K562 (cell line): ENCODE measurements at regions not wholly inside any gene's neighbourhood (a gene's known extent, or its start where the extent isn't known, plus 50 kb on each side); places are given as distances from the start of the nearest gene placed in this dataset.

Source experiments
- ATAC-seq: fragments of 200-7000 bp; cut with Tn5 transposase; 3 replicates; pipeline ENCODE4 v1.9.1; 2020; ENCODE audit warnings: moderate library complexity
- BruUV-seq: library from RNA; stranded (reverse); fragments of 400-500 nt; replicated peaks from 2 replicates; lab custom pipeline; 2021; lab: Mats Ljungman, UMichigan
- CTCF ChIA-PET: fragments of 300-600 bp; formaldehyde crosslinking; extraction: SDS; loops from one replicate; lab custom pipeline; 2021; ENCODE audit warnings: low intra/inter-chr PET ratio; lab: Yijun Ruan, JAX
- POLR2A ChIA-PET: fragments of 300-600, 350-650 bp; sonication (Branson Sonifier 250); formaldehyde crosslinking; extraction: SDS; loops from one replicate; lab custom pipeline; 2021; ENCODE audit warnings: antibody characterized with exemption, inconsistent platforms; lab: Yijun Ruan, JAX
- DNase-seq, 4 experiments: peaks; one replicate each; pipeline versions ENCODE4 v3.0.0 to v3.0.0-alpha.2; 2011 to 2018; ENCODE audit warnings: low spot score in 3 of 4, mixed read lengths in 3 of 4; ENCODE audit errors: extremely low read depth in 1 of 4
- FAIRE-seq: peaks from 2 replicates; lab custom pipeline; 2011; peaks lifted over from hg19 to GRCh38; lab: Jason Lieb, UNC
- H2AFZ ChIP-seq: 2 replicates; pipeline ENCODE4 v1.6.0; 2011; ENCODE audit warnings: low read depth, low read length, control low read depth, inconsistent platforms
- H3K27ac ChIP-seq: fragments of 200-600 bp; 3 replicates; pipeline ENCODE4 v1.8.0; 2011; ENCODE audit warnings: low read depth, mild to moderate bottlenecking, control low read depth, inconsistent platforms, low read length, moderate library complexity, mixed read lengths; ENCODE audit errors: extremely low read depth
- H3K27me3 ChIP-seq, 2 experiments: fragments of 300-600 bp in 1 of 2; 2 replicates in 1 of 2; 3 replicates in 1 of 2; pipeline versions ENCODE4 v1.6.0 to v1.8.0; 2011; ENCODE audit warnings: inconsistent platforms in 2 of 2, low read length in 2 of 2, mild to moderate bottlenecking in 1 of 2, mixed read lengths in 1 of 2, moderate library complexity in 1 of 2; ENCODE audit not compliant: control insufficient read depth in 2 of 2, insufficient read depth in 2 of 2
- H3K36me3 ChIP-seq: fragments of 300-600 bp; 3 replicates; pipeline ENCODE4 v1.8.0; 2011; ENCODE audit warnings: mild to moderate bottlenecking, low read length, inconsistent platforms; ENCODE audit not compliant: control insufficient read depth, insufficient read depth
- H3K4me1 ChIP-seq, 2 experiments: fragments of 200-600 bp in 1 of 2; replicated peaks in 1 of 2; 2 replicates in 1 of 2; 3 replicates in 1 of 2; pipeline versions ENCODE4 v1.5.1 to v1.8.0; 2011; ENCODE audit warnings: inconsistent platforms in 2 of 2, low read length in 2 of 2, mild to moderate bottlenecking in 1 of 2, mixed read lengths in 1 of 2, moderate library complexity in 1 of 2; ENCODE audit not compliant: control insufficient read depth in 2 of 2, insufficient read depth in 2 of 2
- H3K4me2 ChIP-seq: 2 replicates; pipeline ENCODE4 v1.6.1; 2011; ENCODE audit warnings: low read length, control low read depth, inconsistent platforms, mixed read lengths; ENCODE audit not compliant: insufficient read depth
- H3K4me3 ChIP-seq: fragments of 200-600 bp; sonication (generic), shearing (Covaris generic); 2 replicates; pipeline ENCODE4 v1.5.1; 2016; ENCODE audit warnings: control low read depth, inconsistent platforms
- H3K79me2 ChIP-seq: fragments of 200-600 bp; 3 replicates; pipeline ENCODE4 v1.8.0; 2011; ENCODE audit warnings: low read length, inconsistent platforms; ENCODE audit not compliant: control insufficient read depth, insufficient read depth
- H3K9ac ChIP-seq, 2 experiments: 2 replicates each; pipeline versions ENCODE4 v1.6.0 to v1.6.1; 2011; ENCODE audit warnings: low read depth in 2 of 2, low read length in 2 of 2, control low read depth in 1 of 2, inconsistent platforms in 1 of 2, mild to moderate bottlenecking in 1 of 2, mixed read lengths in 1 of 2; ENCODE audit not compliant: insufficient read depth in 1 of 2
- H3K9me1 ChIP-seq: one replicate; pipeline ENCODE4 v1.6.0; 2011; ENCODE audit warnings: inconsistent platforms, mild to moderate bottlenecking, low read length, moderate library complexity; ENCODE audit not compliant: control insufficient read depth, insufficient read depth
- H3K9me3 ChIP-seq: replicated peaks from 2 replicates; pipeline ENCODE4 v1.5.1; 2011; ENCODE audit warnings: low read depth, low read length, inconsistent platforms; ENCODE audit not compliant: control insufficient read depth, insufficient read depth
- H4K20me1 ChIP-seq: replicated peaks from 2 replicates; pipeline ENCODE4 v1.6.1; 2011; ENCODE audit warnings: low read length, inconsistent platforms, mixed read lengths; ENCODE audit not compliant: control insufficient read depth, insufficient read depth
- BCL6 ChIP-seq: fragments of 250-450 bp; sonication (Bioruptor Pico); IDR thresholded peaks from 2 replicates; pipeline ENCODE4 v1.4.0; 2020
- CBFA2T2 ChIP-seq: fragments of 450-650 bp; conservative IDR thresholded peaks from 2 replicates; pipeline ENCODE4 v1.6.1; 2017; ENCODE audit warnings: mild to moderate bottlenecking
- CREB5 ChIP-seq: fragments of 250-450 bp; sonication (Bioruptor Pico); IDR thresholded peaks from 2 replicates; pipeline ENCODE4 v1.5.0; 2020; ENCODE audit warnings: mild to moderate bottlenecking
- HNRNPL ChIP-seq: fragments of 200-400 bp; formaldehyde crosslinking; IDR thresholded peaks from 2 replicates; pipeline ENCODE4 v1.6.1; 2017; ENCODE audit warnings: low read depth, mild to moderate bottlenecking, low read length
- KLF10 ChIP-seq: fragments of 250-450 bp; sonication (Bioruptor Pico); IDR thresholded peaks from 2 replicates; pipeline ENCODE4 v1.6.1; 2021; ENCODE audit warnings: matching md5 sums
- PPARD ChIP-seq: fragments of 250-450 bp; sonication (Bioruptor Pico); IDR thresholded peaks from 2 replicates; pipeline ENCODE4 v1.8.0; 2022; ENCODE audit warnings: inconsistent platforms, mild to moderate bottlenecking, moderate library complexity
- RERE ChIP-seq: sonication (generic); formaldehyde crosslinking; IDR thresholded peaks from 2 replicates; pipeline ENCODE4 v1.8.0; 2023; ENCODE audit warnings: missing genetic modification reagents, mild to moderate bottlenecking, borderline replicate concordance
- RFX7 ChIP-seq: fragments of 250-450 bp; sonication (Bioruptor Pico); IDR thresholded peaks from 2 replicates; pipeline ENCODE4 v1.5.1; 2021; ENCODE audit warnings: mild to moderate bottlenecking
- SMARCB1 ChIP-seq: IDR thresholded peaks from 2 replicates; pipeline ENCODE4 v1.6.1; 2011; ENCODE audit warnings: improper control_type of control experiment, low read depth; ENCODE audit not compliant: insufficient read length
- SREBF1 ChIP-seq: fragments of 150-350 bp; IDR thresholded peaks from 2 replicates; pipeline ENCODE4 v1.6.1; 2014; ENCODE audit warnings: antibody characterized with exemption, low read depth, low read length, borderline replicate concordance
- STAT5A ChIP-seq: IDR thresholded peaks from 2 replicates; pipeline ENCODE4 v1.6.1; 2012; ENCODE audit warnings: low read length, inconsistent platforms, borderline replicate concordance
- TAL1 ChIP-seq: fragments of 450-650 bp; IDR thresholded peaks from 2 replicates; pipeline ENCODE4 v1.6.1; 2016; ENCODE audit warnings: mild to moderate bottlenecking
- XRCC4 ChIP-seq: IDR thresholded peaks from one replicate; pipeline ENCODE4 v1.6.1; 2011; ENCODE audit not compliant: insufficient read depth, insufficient read length; ENCODE audit errors: extremely low read depth
- WGBS: fragments of 100-300 bp; shearing (Covaris generic); methylation state at CpG from one replicate; pipeline ENCODE4 v1.1.6; 2016; ENCODE audit warnings: low coverage, mixed read lengths; ENCODE audit not compliant: insufficient coverage; ENCODE audit errors: missing lambda C conversion rate; 5-methylcytosine and 5-hydroxymethylcytosine counted together
- in situ Hi-C: fragments of 300-500 bp; cut with MboI; formaldehyde crosslinking; loops from 4 replicates; pipeline ENCODE4 v1.15.0; 2018; ENCODE audit warnings: inconsistent platforms, mixed read lengths
- intact Hi-C: fragments of 100-400 bp; cut with micrococcal nuclease; formaldehyde crosslinking; loops from 2 replicates; pipeline ENCODE4 v1.14.2; 2022

- no peaks in the 10 kb centered on the region for H4K20me1 ChIP-seq
- DNase-seq, result no peak
- BruUV-seq, result no TSS peak
- no peaks in the 10 kb centered on the region for H3K36me3 ChIP-seq
- no peak overlapping the region for H3K4me2 ChIP-seq
- intact Hi-C loops, result no loop called here
- in situ Hi-C loops, result no loop called here
- ATAC-seq, result no peak
- H3K27me3 ChIP-seq, result no peaks in the 10 kb centered on the region
- no peak overlapping the region for H3K4me3 ChIP-seq
- H3K9me3 ChIP-seq, result no peaks in the 10 kb centered on the region
- H3K4me1 ChIP-seq, result no peaks in the 10 kb centered on the region
- FAIRE-seq, result no peak
- 2% methylated on average over 12 of the region's 13 CpGs for WGBS
- no peaks in the 10 kb centered on the region for H3K9me1 ChIP-seq
- CTCF ChIA-PET, result no interaction called here
- TF ChIP-seq SREBF1 (no peak), PPARD (CRISPR knock-in tag) (no peak), RERE (CRISPR knock-in tag) (no peak), CREB5 (CRISPR knock-in tag) (no peak), TAL1 (no peak), SMARCB1 (no peak), HNRNPL (no peak), KLF10 (no peak), STAT5A (no peak), BCL6 (CRISPR knock-in tag) (no peak), RFX7 (CRISPR knock-in tag) (no peak), XRCC4 (no peak), CBFA2T2 (no peak)
- POLR2A ChIA-PET, result no interaction called here
- H3K9ac ChIP-seq, result no peak overlapping the region
- no peak overlapping the region for H3K27ac ChIP-seq
- H3K79me2 ChIP-seq, result no peaks in the 10 kb centered on the region
- H2AFZ ChIP-seq, result no peak overlapping the region
Observed at GRCh38 chr13:83992566-83993358, 110.5 kb upstream of the SLITRK1 start.
